GM12892 (cell line): ENCODE measurements at regions not wholly inside any gene's neighbourhood (a gene's known extent, or its start where the extent isn't known, plus 50 kb on each side); places are given as distances from the start of the nearest gene placed in this dataset.

Experiments used
- POLR2A ChIP-seq: IDR thresholded peaks from 2 replicates; pipeline ENCODE4 v1.6.1; 2011; ENCODE audit warnings: low read depth, low read length, control low read depth
- POLR2AphosphoS5 ChIP-seq: IDR thresholded peaks from 2 replicates; pipeline ENCODE4 v1.6.1; 2011; ENCODE audit warnings: low read depth, low read length, control low read depth
- TAF1 ChIP-seq: IDR thresholded peaks from 2 replicates; pipeline ENCODE4 v1.6.1; 2011; ENCODE audit warnings: low read depth, mild to moderate bottlenecking, control low read depth, low read length, borderline replicate concordance

- TF ChIP-seq POLR2AphosphoS5, result no peak
- TF ChIP-seq POLR2A, result no peak
- TF ChIP-seq TAF1, result no peak
Observed at GRCh38 chr9:84224246-84224645, 116.3 kb downstream of the SLC28A3 start.
